PC-9 (cell line): ENCODE measurements at regions not wholly inside any gene's neighbourhood (a gene's known extent, or its start where the extent isn't known, plus 50 kb on each side); places are given as distances from the start of the nearest gene placed in this dataset.

Experiments
- EZH2 ChIP-seq: fragments of 200-600 bp; sonication (generic); IDR thresholded peaks from 2 replicates; pipeline ENCODE4 v1.8.0; 2017; ENCODE audit warnings: antibody characterized with exemption, low read depth
- TF ChIP-seq, protein P1 (sequence below): fragments of 200-600 bp; sonication (generic); conservative IDR thresholded peaks from 2 replicates; pipeline ENCODE4 v1.6.1; 2017; ENCODE audit warnings: mixed run types, antibody characterized with exemption, mild to moderate bottlenecking, moderate library complexity

DNA sequence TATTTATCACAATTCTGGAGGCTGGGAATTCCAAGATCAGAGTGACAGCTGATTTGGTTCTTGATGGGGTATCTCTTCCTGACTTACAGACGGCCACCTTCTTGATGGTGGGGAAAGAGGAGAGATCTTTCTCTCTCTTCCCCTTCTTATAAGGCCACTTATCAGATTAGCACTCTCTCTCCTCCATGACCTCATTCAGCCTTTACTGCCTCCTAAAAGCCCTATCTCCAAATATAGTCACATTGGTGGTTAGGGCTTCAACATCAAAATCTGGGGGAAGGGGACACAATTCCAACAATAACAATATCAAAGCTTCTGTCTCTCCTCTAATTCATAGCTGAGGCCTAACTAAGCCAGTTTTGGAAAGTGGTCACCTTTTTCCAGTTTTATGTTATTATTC, 91.7 kb upstream of the MBNL1 start:
- TF ChIP-seq EZH2: no peak
- TF ChIP-seq, protein P1, sequence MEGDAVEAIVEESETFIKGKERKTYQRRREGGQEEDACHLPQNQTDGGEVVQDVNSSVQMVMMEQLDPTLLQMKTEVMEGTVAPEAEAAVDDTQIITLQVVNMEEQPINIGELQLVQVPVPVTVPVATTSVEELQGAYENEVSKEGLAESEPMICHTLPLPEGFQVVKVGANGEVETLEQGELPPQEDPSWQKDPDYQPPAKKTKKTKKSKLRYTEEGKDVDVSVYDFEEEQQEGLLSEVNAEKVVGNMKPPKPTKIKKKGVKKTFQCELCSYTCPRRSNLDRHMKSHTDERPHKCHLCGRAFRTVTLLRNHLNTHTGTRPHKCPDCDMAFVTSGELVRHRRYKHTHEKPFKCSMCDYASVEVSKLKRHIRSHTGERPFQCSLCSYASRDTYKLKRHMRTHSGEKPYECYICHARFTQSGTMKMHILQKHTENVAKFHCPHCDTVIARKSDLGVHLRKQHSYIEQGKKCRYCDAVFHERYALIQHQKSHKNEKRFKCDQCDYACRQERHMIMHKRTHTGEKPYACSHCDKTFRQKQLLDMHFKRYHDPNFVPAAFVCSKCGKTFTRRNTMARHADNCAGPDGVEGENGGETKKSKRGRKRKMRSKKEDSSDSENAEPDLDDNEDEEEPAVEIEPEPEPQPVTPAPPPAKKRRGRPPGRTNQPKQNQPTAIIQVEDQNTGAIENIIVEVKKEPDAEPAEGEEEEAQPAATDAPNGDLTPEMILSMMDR: no peak
